Loucy (cell line): ENCODE measurements at regions not wholly inside any gene's neighbourhood (a gene's known extent, or its start where the extent isn't known, plus 50 kb on each side); places are given as distances from the start of the nearest gene placed in this dataset.

Experiments used
- H2AFZ ChIP-seq: fragments of 200-600 bp; sonication (generic); 2 replicates; pipeline ENCODE4 v1.6.0; 2016; ENCODE audit warnings: antibody characterized with exemption, mild to moderate bottlenecking, low read length, moderate library complexity
- H3F3A ChIP-seq: fragments of 200-600 bp; 2 replicates; pipeline ENCODE4 v1.6.0; 2016; ENCODE audit warnings: antibody characterized with exemption, low read depth, mild to moderate bottlenecking
- H3K27me3 ChIP-seq: fragments of 200-600 bp; sonication (generic); 2 replicates; pipeline ENCODE4 v1.6.1; 2014; ENCODE audit warnings: low read length, mild to moderate bottlenecking; ENCODE audit not compliant: insufficient read depth, poor library complexity, severe bottlenecking
- H3K36me3 ChIP-seq: fragments of 200-600 bp; sonication (generic); 2 replicates; pipeline ENCODE4 v1.6.1; 2016; ENCODE audit warnings: low read length; ENCODE audit not compliant: insufficient read depth
- H3K4me1 ChIP-seq: fragments of 200-600 bp; sonication (generic); 2 replicates; pipeline ENCODE4 v1.5.1; 2014; ENCODE audit warnings: low read length, mild to moderate bottlenecking; ENCODE audit not compliant: insufficient read depth, poor library complexity, severe bottlenecking
- H3K4me2 ChIP-seq: fragments of 200-600 bp; sonication (generic); 2 replicates; pipeline ENCODE4 v1.6.0; 2014; ENCODE audit warnings: antibody characterized with exemption, low read length, low read depth, mild to moderate bottlenecking; ENCODE audit not compliant: poor library complexity, severe bottlenecking
- H3K4me3 ChIP-seq: fragments of 200-600 bp; sonication (generic); 2 replicates; pipeline ENCODE4 v1.5.1; 2014; ENCODE audit warnings: low read length, mild to moderate bottlenecking, mixed read lengths; ENCODE audit not compliant: poor library complexity, severe bottlenecking
- H3K79me2 ChIP-seq: fragments of 200-600 bp; sonication (generic); 2 replicates; pipeline ENCODE4 v1.6.1; 2014; ENCODE audit warnings: low read length; ENCODE audit not compliant: insufficient read depth
- H3K9ac ChIP-seq: fragments of 200-600 bp; sonication (generic); 2 replicates; pipeline ENCODE4 v1.6.0; 2014; ENCODE audit warnings: mild to moderate bottlenecking, low read depth, low read length, moderate library complexity; ENCODE audit not compliant: poor library complexity, severe bottlenecking
- H3K9me2 ChIP-seq: fragments of 200-600 bp; sonication (generic); replicated peaks from 2 replicates; pipeline ENCODE4 v1.6.1; 2016; ENCODE audit warnings: low read depth, low read length, mixed read lengths
- H3K9me3 ChIP-seq: fragments of 200-600 bp; sonication (generic); 2 replicates; pipeline ENCODE4 v1.6.1; 2014; ENCODE audit warnings: mild to moderate bottlenecking, antibody characterized with exemption, low read length, low read depth; ENCODE audit not compliant: insufficient read depth
- H4K20me1 ChIP-seq: fragments of 200-600 bp; sonication (generic); 2 replicates; pipeline ENCODE4 v1.6.0; 2014; ENCODE audit warnings: antibody characterized with exemption, low read length, mild to moderate bottlenecking; ENCODE audit not compliant: insufficient read depth, poor library complexity, severe bottlenecking
- CTCF ChIP-seq: fragments of 200-600 bp; sonication (generic); conservative IDR thresholded peaks from 2 replicates; pipeline ENCODE4 v1.5.1; 2014; ENCODE audit warnings: mild to moderate bottlenecking, antibody characterized with exemption, low read length
- EZH2phosphoT487 ChIP-seq: fragments of 200-600 bp; IDR thresholded peaks from 2 replicates; pipeline ENCODE4 v1.6.1; 2018; ENCODE audit warnings: antibody characterized with exemption, mild to moderate bottlenecking, moderate library complexity, borderline replicate concordance

DNA sequence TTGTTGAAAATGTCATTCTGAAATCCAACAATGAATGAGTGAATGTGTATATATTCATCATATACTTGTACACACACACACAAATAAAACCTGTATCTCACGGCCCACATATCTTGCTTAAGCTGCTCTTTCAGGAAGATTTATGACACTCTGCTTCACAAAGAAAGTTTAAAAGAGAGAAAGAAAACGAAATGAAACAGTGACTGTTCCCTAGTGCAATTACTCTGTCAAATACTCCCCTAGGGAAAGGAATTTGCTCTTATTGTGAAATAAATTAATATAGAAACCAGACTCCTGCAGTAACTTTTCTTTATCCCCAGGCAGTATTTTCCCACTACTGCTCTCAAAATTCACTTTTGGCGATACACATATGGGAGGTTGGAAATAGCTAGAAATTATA, 329.1 kb downstream of the VPS13C start:
- no peaks in the 10 kb centered on the region for H3K79me2 ChIP-seq
- TF ChIP-seq CTCF (no peak), EZH2phosphoT487 (no peak)
- H3K4me1 ChIP-seq = no peaks in the 10 kb centered on the region
- no peaks in the 10 kb centered on the region for H3F3A ChIP-seq
- H4K20me1 ChIP-seq = no peaks in the 10 kb centered on the region
- H3K9me3 ChIP-seq = no peaks in the 10 kb centered on the region
- no peaks in the 10 kb centered on the region for H3K27me3 ChIP-seq
- H3K36me3 ChIP-seq = no peaks in the 10 kb centered on the region
- H3K4me2 ChIP-seq = no peak overlapping the region
- no peak overlapping the region for H2AFZ ChIP-seq
- no peaks in the 10 kb centered on the region for H3K9me2 ChIP-seq
- no peak overlapping the region for H3K9ac ChIP-seq
- H3K4me3 ChIP-seq = no peak overlapping the region

DNA sequence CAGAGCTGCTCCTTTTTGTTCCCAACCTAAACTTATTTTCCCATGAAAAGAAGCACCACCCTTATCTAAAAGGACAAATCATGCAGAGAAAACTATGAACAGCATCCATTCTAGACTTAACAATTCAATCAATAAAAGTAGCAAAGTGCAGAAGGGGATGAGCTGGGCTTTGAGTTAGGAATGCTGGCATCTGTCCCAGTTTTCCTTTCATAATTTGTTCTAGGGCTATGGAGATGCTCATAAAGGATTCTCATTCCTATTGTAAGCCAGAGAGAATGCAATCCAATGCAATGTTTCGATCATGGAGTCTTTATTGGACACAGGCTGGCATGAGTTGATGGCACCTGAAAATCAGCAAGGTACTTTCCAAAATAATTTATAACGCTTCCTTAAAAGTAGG, 330.6 kb downstream of the VPS13C start:
- Histone ChIP-seq H3K79me2 (no peaks in the 10 kb centered on the region), H3K4me3 (no peak overlapping the region), H3K9me3 (no peaks in the 10 kb centered on the region), H3K9ac (no peak overlapping the region), H3K4me2 (no peak overlapping the region), H3K9me2 (no peaks in the 10 kb centered on the region), H3K4me1 (no peaks in the 10 kb centered on the region), H3F3A (no peaks in the 10 kb centered on the region), H4K20me1 (no peaks in the 10 kb centered on the region), H3K27me3 (no peaks in the 10 kb centered on the region), H2AFZ (no peak overlapping the region), H3K36me3 (no peaks in the 10 kb centered on the region)
- no peak for TF ChIP-seq CTCF
- no peak for TF ChIP-seq EZH2phosphoT487

GRCh38 chr15:61726166-61726565, 334.1 kb downstream of the VPS13C start:
- no peaks in the 10 kb centered on the region for H3K79me2 ChIP-seq
- no peaks in the 10 kb centered on the region for H3K4me1 ChIP-seq
- H3K9ac ChIP-seq = no peak overlapping the region
- TF ChIP-seq CTCF = no peak
- TF ChIP-seq EZH2phosphoT487 = no peak
- no peaks in the 10 kb centered on the region for H3K9me2 ChIP-seq
- H3F3A ChIP-seq = no peaks in the 10 kb centered on the region
- H2AFZ ChIP-seq = no peak overlapping the region
- H3K4me2 ChIP-seq = no peak overlapping the region
- H3K9me3 ChIP-seq = no peaks in the 10 kb centered on the region
- H3K36me3 ChIP-seq = no peaks in the 10 kb centered on the region
- no peaks in the 10 kb centered on the region for H4K20me1 ChIP-seq
- no peak overlapping the region for H3K4me3 ChIP-seq
- H3K27me3 ChIP-seq = no peaks in the 10 kb centered on the region
